ENCODE measurements at regions not wholly inside any gene's neighbourhood (a gene's known extent, or its start where the extent isn't known, plus 50 kb on each side); places are given as distances from the start of the nearest gene placed in this dataset.

GRCh38 chr4:132839070-132839469 lies 310.0 kb upstream of the PCDH10 start:
- no peak for DNase-seq (ENCODE audit: low spot score)

GRCh38 chr4:132859929-132860328 lies 289.2 kb upstream of the PCDH10 start:
- no peak for DNase-seq (ENCODE audit: low spot score)

- no peak for DNase-seq (ENCODE audit: low spot score)
Measured at GRCh38 chr4:132860976-132861375, 288.1 kb upstream of the PCDH10 start.

GRCh38 chr4:132863619-132864018 lies 285.5 kb upstream of the PCDH10 start:
- no peak for DNase-seq (ENCODE audit: low spot score)

- DNase-seq (ENCODE audit: low spot score), result no peak
Measured at GRCh38 chr4:132865458-132865857, 283.6 kb upstream of the PCDH10 start.

GRCh38 chr4:132865922-132866321 lies 283.2 kb upstream of the PCDH10 start:
- no peak for DNase-seq (ENCODE audit: low spot score)

GRCh38 chr4:132866616-132867015 lies 282.5 kb upstream of the PCDH10 start:
- no peak for DNase-seq (ENCODE audit: low spot score)

- no peak for DNase-seq (ENCODE audit: low spot score)
Measured at GRCh38 chr4:132893787-132894186, 255.3 kb upstream of the PCDH10 start.

- DNase-seq (ENCODE audit: low spot score), result no peak
Measured at GRCh38 chr4:132901224-132901623, 247.9 kb upstream of the PCDH10 start.

- DNase-seq (ENCODE audit: low spot score), result no peak
Measured at GRCh38 chr4:132910229-132910748, 238.8 kb upstream of the PCDH10 start.

- DNase-seq (ENCODE audit: low spot score), result no peak
Measured at GRCh38 chr4:132918096-132918495, 231.0 kb upstream of the PCDH10 start.

GRCh38 chr4:132923516-132923915 lies 225.6 kb upstream of the PCDH10 start:
- DNase-seq (ENCODE audit: low spot score), result no peak

GRCh38 chr4:132934911-132935310 lies 214.2 kb upstream of the PCDH10 start:
- no peak for DNase-seq (ENCODE audit: low spot score)

- no peak for DNase-seq (ENCODE audit: low spot score)
Measured at GRCh38 chr4:132955146-132955545, 193.9 kb upstream of the PCDH10 start.

- DNase-seq (ENCODE audit: low spot score), result no peak
Measured at GRCh38 chr4:132956962-132957361, 192.1 kb upstream of the PCDH10 start.

- DNase-seq (ENCODE audit: low spot score), result no peak
Measured at GRCh38 chr4:132958457-132959263, 190.4 kb upstream of the PCDH10 start.

GRCh38 chr4:132981611-132982010 lies 167.5 kb upstream of the PCDH10 start:
- no peak for DNase-seq (ENCODE audit: low spot score)

- no peak for DNase-seq (ENCODE audit: low spot score)
Measured at GRCh38 chr4:132982151-132982550, 166.9 kb upstream of the PCDH10 start.

GRCh38 chr4:132991111-132991510 lies 158.0 kb upstream of the PCDH10 start:
- DNase-seq (ENCODE audit: low spot score), result no peak

- DNase-seq (ENCODE audit: low spot score), result no peak
Measured at GRCh38 chr4:132992686-132993085, 156.4 kb upstream of the PCDH10 start.

GRCh38 chr4:132998585-132999230 lies 150.4 kb upstream of the PCDH10 start:
- no peak for DNase-seq (ENCODE audit: low spot score)

- DNase-seq (ENCODE audit: low spot score), result no peak
Measured at GRCh38 chr4:133000012-133000411, 149.1 kb upstream of the PCDH10 start.

- no peak for DNase-seq (ENCODE audit: low spot score)
Measured at GRCh38 chr4:133003169-133003568, 145.9 kb upstream of the PCDH10 start.

All from HT-29 (cell line).